H4 (cell line): ENCODE measurements at regions not wholly inside any gene's neighbourhood (a gene's known extent, or its start where the extent isn't known, plus 50 kb on each side); places are given as distances from the start of the nearest gene placed in this dataset.
"Not testable (repeated sequence)": the region's sequence is repeated elsewhere in the genome, so short reads cannot be mapped to it uniquely, and the experiment has no call there.

ENCODE experiments used
- DNase-seq: peaks from one replicate; pipeline ENCODE4 v3.0.0-alpha.2; 2015; ENCODE audit warnings: low spot score

GRCh38 chr3:102686792-102687191 is 252.0 kb downstream of the ZPLD1 start:
- DNase-seq, result no peak

- no peak for DNase-seq
Observed at GRCh38 chr3:102687851-102688555, 253.2 kb downstream of the ZPLD1 start.

- DNase-seq, result no peak
Observed at GRCh38 chr3:102688556-102688930, 253.7 kb downstream of the ZPLD1 start.

- DNase-seq, result no peak
Observed at GRCh38 chr3:102691507-102691906, 256.7 kb downstream of the ZPLD1 start.

- DNase-seq, result no peak
Observed at GRCh38 chr3:102699104-102699818, 264.4 kb downstream of the ZPLD1 start.

GRCh38 chr3:102699819-102700140 is 265.0 kb downstream of the ZPLD1 start:
- DNase-seq, result no peak

- no peak for DNase-seq
Observed at GRCh38 chr3:102712896-102713295, 278.1 kb downstream of the ZPLD1 start.

GRCh38 chr3:102714567-102714966 is 279.8 kb downstream of the ZPLD1 start:
- DNase-seq, result no peak

GRCh38 chr3:102715030-102715697 is 280.3 kb downstream of the ZPLD1 start:
- no peak for DNase-seq

- no peak for DNase-seq
Observed at GRCh38 chr3:102718651-102719050, 283.8 kb downstream of the ZPLD1 start.

GRCh38 chr3:102722317-102722716 is 287.5 kb downstream of the ZPLD1 start:
- DNase-seq, result no peak

- no peak for DNase-seq
Observed at GRCh38 chr3:102727340-102727739, 292.5 kb downstream of the ZPLD1 start.

GRCh38 chr3:102732581-102732980 is 297.8 kb downstream of the ZPLD1 start:
- DNase-seq, result not testable (repeated sequence)

- no peak for DNase-seq
Observed at GRCh38 chr3:102733791-102734563, 299.2 kb downstream of the ZPLD1 start.

GRCh38 chr3:102735311-102735710 is 300.5 kb downstream of the ZPLD1 start:
- no peak for DNase-seq

GRCh38 chr3:102736288-102736974 is 301.6 kb downstream of the ZPLD1 start:
- no peak for DNase-seq

GRCh38 chr3:102736975-102737304 is 302.1 kb downstream of the ZPLD1 start:
- DNase-seq, result no peak

GRCh38 chr3:102737353-102737752 is 302.5 kb downstream of the ZPLD1 start:
- no peak for DNase-seq

- DNase-seq, result no peak
Observed at GRCh38 chr3:102741105-102741504, 306.3 kb downstream of the ZPLD1 start.

- DNase-seq, result no peak
Observed at GRCh38 chr3:102741694-102742093, 306.9 kb downstream of the ZPLD1 start.

GRCh38 chr3:102745881-102746280 is 311.1 kb downstream of the ZPLD1 start:
- peak; percentile 18 for DNase-seq

GRCh38 chr3:102747611-102748010 is 312.8 kb downstream of the ZPLD1 start:
- DNase-seq, result no peak
